GM18520 (cell line): ENCODE measurements at regions not wholly inside any gene's neighbourhood (a gene's known extent, or its start where the extent isn't known, plus 50 kb on each side); places are given as distances from the start of the nearest gene placed in this dataset.

Source experiments
- ATAC-seq: cut with Tn5 transposase; IDR thresholded peaks from one replicate; pipeline ENCODE4 v1.9.1; 2021; ENCODE audit not compliant: unreplicated experiment

- no peak for ATAC-seq
These were observed 129.1 kb downstream of the TPRA1 start for GRCh38 chr3:127461286-127461910.

- no peak for ATAC-seq
These were observed 130.6 kb downstream of the TPRA1 start for GRCh38 chr3:127459891-127460290.

GRCh38 chr3:127458696-127459604 is 131.6 kb downstream of the TPRA1 start:
- no peak for ATAC-seq

- ATAC-seq = no peak
These were observed 132.9 kb downstream of the TPRA1 start for GRCh38 chr3:127457546-127458145.

GRCh38 chr3:127457094-127457475 is 133.4 kb downstream of the TPRA1 start:
- ATAC-seq = no peak

- no peak for ATAC-seq
These were observed 134.0 kb downstream of the TPRA1 start for GRCh38 chr3:127456471-127457093.

GRCh38 chr3:127455541-127456450 is 134.7 kb downstream of the TPRA1 start:
- no peak for ATAC-seq

GRCh38 chr3:127454968-127455367 is 135.6 kb downstream of the TPRA1 start:
- ATAC-seq = no peak

GRCh38 chr3:127454051-127454450 is 136.5 kb downstream of the TPRA1 start:
- no peak for ATAC-seq

- no peak for ATAC-seq
These were observed 138.2 kb downstream of the TPRA1 start for GRCh38 chr3:127452321-127452821.

- ATAC-seq = no peak
These were observed 139.2 kb downstream of the TPRA1 start for GRCh38 chr3:127451321-127451720.

- ATAC-seq = no peak
These were observed 140.2 kb downstream of the TPRA1 start for GRCh38 chr3:127450331-127450730.

GRCh38 chr3:127449486-127450212 is 140.9 kb downstream of the TPRA1 start:
- no peak for ATAC-seq

- ATAC-seq = no peak
These were observed 141.9 kb downstream of the TPRA1 start for GRCh38 chr3:127448671-127449070.

- no peak for ATAC-seq
These were observed 142.4 kb downstream of the TPRA1 start for GRCh38 chr3:127448161-127448561.

- ATAC-seq = no peak
These were observed 143.8 kb downstream of the TPRA1 start for GRCh38 chr3:127446756-127447155.

GRCh38 chr3:127445581-127446343 is 144.8 kb downstream of the TPRA1 start:
- no peak for ATAC-seq

GRCh38 chr3:127444761-127445160 is 145.8 kb downstream of the TPRA1 start:
- ATAC-seq = no peak
